Progenitor cell of endocrine pancreas (in vitro differentiated cells): ENCODE measurements at regions not wholly inside any gene's neighbourhood (a gene's known extent, or its start where the extent isn't known, plus 50 kb on each side); places are given as distances from the start of the nearest gene placed in this dataset.

Experiments
- DNase-seq: peaks from one replicate; pipeline ENCODE4 v3.0.0; 2021; ENCODE audit warnings: low spot score; ENCODE audit not compliant: unreplicated experiment
- H3K27ac Mint-ChIP-seq: 2 replicates; pipeline ENCODE4 v1.8.0; 2021; ENCODE audit warnings: mild to moderate bottlenecking, moderate library complexity, mixed read lengths
- H3K27me3 Mint-ChIP-seq: 2 replicates; pipeline ENCODE4 v1.8.0; 2021; ENCODE audit warnings: mixed read lengths
- H3K36me3 Mint-ChIP-seq: 2 replicates; pipeline ENCODE4 v1.8.0; 2022; ENCODE audit warnings: mixed read lengths; ENCODE audit not compliant: insufficient read depth
- H3K4me1 Mint-ChIP-seq: 2 replicates; pipeline ENCODE4 v1.8.0; 2021; ENCODE audit warnings: low read depth, mixed read lengths
- H3K4me3 Mint-ChIP-seq: 2 replicates; pipeline ENCODE4 v1.8.0; 2021; ENCODE audit warnings: low read depth, mild to moderate bottlenecking, moderate library complexity, mixed read lengths
- H3K9me3 Mint-ChIP-seq: 2 replicates; pipeline ENCODE4 v1.8.0; 2021; ENCODE audit warnings: low read depth, mixed read lengths
- CTCF ChIP-seq: fragments of 200-600 bp; sonication (generic); IDR thresholded peaks from one replicate; pipeline ENCODE4 v1.5.0; 2021; ENCODE audit warnings: antibody characterized with exemption, mild to moderate bottlenecking; ENCODE audit not compliant: unreplicated experiment

GRCh38 chr1:201653883-201654282 lies 115.0 kb downstream of the NAV1 start:
- Mint-ChIP-seq H3K4me3 (no peak overlapping the region), H3K27ac (no peak overlapping the region), H3K27me3 (peaks cover 51% of the 10 kb centered on the region), H3K9me3 (no peaks in the 10 kb centered on the region), H3K4me1 (peaks cover 5% of the 10 kb centered on the region), H3K36me3 (no peaks in the 10 kb centered on the region)
- no peak for DNase-seq
- TF ChIP-seq CTCF = no peak

GRCh38 chr1:201655243-201655642 lies 116.3 kb downstream of the NAV1 start:
- no peaks in the 10 kb centered on the region for H3K36me3 Mint-ChIP-seq
- peaks cover 40% of the 10 kb centered on the region for H3K27me3 Mint-ChIP-seq
- no peak for TF ChIP-seq CTCF
- peaks cover 3% of the 10 kb centered on the region for H3K4me1 Mint-ChIP-seq
- H3K9me3 Mint-ChIP-seq = no peaks in the 10 kb centered on the region
- no peak overlapping the region for H3K27ac Mint-ChIP-seq
- no peak for DNase-seq
- no peak overlapping the region for H3K4me3 Mint-ChIP-seq

- H3K27ac Mint-ChIP-seq = no peak overlapping the region
- no peaks in the 10 kb centered on the region for H3K4me1 Mint-ChIP-seq
- no peaks in the 10 kb centered on the region for H3K36me3 Mint-ChIP-seq
- no peaks in the 10 kb centered on the region for H3K9me3 Mint-ChIP-seq
- no peak for TF ChIP-seq CTCF
- no peak overlapping the region for H3K4me3 Mint-ChIP-seq
- no peak for DNase-seq
- peaks cover 35% of the 10 kb centered on the region for H3K27me3 Mint-ChIP-seq
Observed at GRCh38 chr1:201655910-201656309, 117.0 kb downstream of the NAV1 start.

GRCh38 chr1:201656311-201657032 lies 117.5 kb downstream of the NAV1 start:
- Mint-ChIP-seq H3K27me3 (peaks cover 29% of the 10 kb centered on the region), H3K36me3 (no peaks in the 10 kb centered on the region), H3K27ac (no peak overlapping the region), H3K4me1 (no peaks in the 10 kb centered on the region), H3K4me3 (no peak overlapping the region), H3K9me3 (no peaks in the 10 kb centered on the region)
- DNase-seq = no peak
- no peak for TF ChIP-seq CTCF

- TF ChIP-seq CTCF = no peak
- Mint-ChIP-seq H3K4me1 (no peaks in the 10 kb centered on the region), H3K27ac (no peak overlapping the region), H3K4me3 (no peak overlapping the region), H3K36me3 (no peaks in the 10 kb centered on the region), H3K27me3 (peaks cover 14% of the 10 kb centered on the region), H3K9me3 (no peaks in the 10 kb centered on the region)
- DNase-seq = no peak
Observed at GRCh38 chr1:201659572-201659971, 120.6 kb downstream of the NAV1 start.
